Dermis microvascular lymphatic vessel endothelial cell (primary cell): ENCODE measurements at regions not wholly inside any gene's neighbourhood (a gene's known extent, or its start where the extent isn't known, plus 50 kb on each side); places are given as distances from the start of the nearest gene placed in this dataset.

ENCODE experiments used
- DNase-seq, 2 donors: peaks; one replicate each; pipeline versions ENCODE4 v3.0.0 to v3.0.0-alpha.2; 2010; ENCODE audit warnings: low read depth in 2 of 2

- DNase-seq: no peak
These were observed 63.1 kb upstream of the TANC1 start for GRCh38 chr2:158905341-158905740.

- no peak for DNase-seq
These were observed 62.7 kb upstream of the TANC1 start for GRCh38 chr2:158905784-158906183.

- DNase-seq: peak; percentile 36 to 61
These were observed 60.4 kb upstream of the TANC1 start for GRCh38 chr2:158907926-158908456.

- DNase-seq: no peak
These were observed 56.3 kb upstream of the TANC1 start for GRCh38 chr2:158912112-158912511.

- no peak for DNase-seq
These were observed 55.7 kb upstream of the TANC1 start for GRCh38 chr2:158912765-158913164.

- DNase-seq: peak in 1 of 2 donors; percentile 45
These were observed 54.4 kb upstream of the TANC1 start for GRCh38 chr2:158914066-158914465.

GRCh38 chr2:158914731-158915130, 53.7 kb upstream of the TANC1 start:
- no peak for DNase-seq

GRCh38 chr2:158917121-158917520, 51.3 kb upstream of the TANC1 start:
- no peak for DNase-seq

- no peak for DNase-seq
These were observed 50.0 kb upstream of the TANC1 start for GRCh38 chr2:158918452-158918851.
